Astrocyte of the cerebellum (primary cell): ENCODE measurements at regions not wholly inside any gene's neighbourhood (a gene's known extent, or its start where the extent isn't known, plus 50 kb on each side); places are given as distances from the start of the nearest gene placed in this dataset.

ENCODE experiments used
- DNase-seq: peaks from one replicate; pipeline ENCODE4 v3.0.0-alpha.2; 2011; ENCODE audit warnings: low read depth
- H3K4me3 ChIP-seq: 2 replicates; pipeline ENCODE4 v1.5.1; 2011; ENCODE audit warnings: mild to moderate bottlenecking, low read depth, low read length, moderate library complexity
- CTCF ChIP-seq: IDR thresholded peaks from 2 replicates; pipeline ENCODE4 v1.5.1; 2012; ENCODE audit warnings: low read length, low read depth, moderate library complexity, mild to moderate bottlenecking; ENCODE audit errors: missing control alignments
- in situ Hi-C: cut with HindIII; loops from 2 replicates; pipeline ENCODE4 v1.10.0; 2017; ENCODE audit warnings: low sequenced_read_pairs

DNA sequence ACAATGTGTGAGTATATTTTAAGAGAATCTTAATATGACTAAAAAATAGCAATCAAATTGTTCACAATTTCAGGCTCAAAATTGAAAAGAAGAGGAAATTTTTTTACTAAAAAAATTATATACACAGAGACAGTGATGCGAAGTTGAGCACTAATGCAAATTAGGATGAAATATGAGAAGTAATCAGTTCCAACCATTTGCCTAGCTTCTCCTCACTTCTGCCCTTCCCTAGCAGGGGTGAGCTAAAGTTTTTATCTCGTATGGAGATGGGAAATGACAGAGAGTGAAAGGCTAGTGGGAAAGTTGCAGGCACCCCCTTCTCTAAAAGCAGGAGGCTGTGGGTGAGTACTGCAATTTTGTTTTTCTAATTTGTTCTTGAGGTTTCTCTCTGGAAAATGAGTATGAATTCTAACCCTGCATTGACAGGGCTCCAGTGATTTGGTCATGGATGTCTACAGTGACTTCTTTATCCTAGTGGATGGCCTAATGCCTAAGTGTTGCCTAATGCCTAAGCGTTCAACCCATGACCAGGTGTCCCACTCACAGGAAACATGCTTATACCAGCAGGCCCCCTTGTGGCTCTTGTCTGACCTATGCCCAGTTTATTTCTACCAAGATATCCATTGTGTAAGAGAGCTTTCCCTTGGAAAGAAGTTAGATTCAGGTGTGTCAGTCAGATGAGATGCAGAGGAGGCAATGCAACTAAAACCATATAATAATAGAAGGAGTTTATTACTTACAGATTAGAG, 78.0 kb upstream of the HNMT start:
- no peak for TF ChIP-seq CTCF
- H3K4me3 ChIP-seq = no peak overlapping the region
- no peak for DNase-seq
- in situ Hi-C loops = no loop called here

DNA sequence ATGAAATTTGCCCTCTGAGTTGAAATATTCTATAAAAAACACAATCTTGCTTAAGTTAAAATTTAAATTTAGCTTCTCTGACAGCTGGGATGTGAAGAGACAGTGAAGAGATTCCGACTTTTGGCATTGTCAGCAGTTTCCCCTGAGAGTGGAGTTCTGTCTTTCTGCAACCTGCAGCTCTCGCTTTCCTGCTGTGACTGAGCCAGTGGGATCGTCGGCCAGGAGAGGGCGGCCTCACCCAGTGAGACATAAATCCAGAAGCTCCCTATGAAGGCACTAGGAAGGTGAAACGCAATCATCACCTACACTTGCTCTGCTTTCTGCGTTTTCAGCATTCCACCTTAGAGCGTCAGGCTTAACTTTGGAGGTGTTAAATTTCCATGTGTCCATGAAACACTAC, 75.4 kb upstream of the HNMT start:
- in situ Hi-C loops = no loop called here
- TF ChIP-seq CTCF = peak; percentile 62
- no peak overlapping the region for H3K4me3 ChIP-seq
- no peak for DNase-seq

DNA sequence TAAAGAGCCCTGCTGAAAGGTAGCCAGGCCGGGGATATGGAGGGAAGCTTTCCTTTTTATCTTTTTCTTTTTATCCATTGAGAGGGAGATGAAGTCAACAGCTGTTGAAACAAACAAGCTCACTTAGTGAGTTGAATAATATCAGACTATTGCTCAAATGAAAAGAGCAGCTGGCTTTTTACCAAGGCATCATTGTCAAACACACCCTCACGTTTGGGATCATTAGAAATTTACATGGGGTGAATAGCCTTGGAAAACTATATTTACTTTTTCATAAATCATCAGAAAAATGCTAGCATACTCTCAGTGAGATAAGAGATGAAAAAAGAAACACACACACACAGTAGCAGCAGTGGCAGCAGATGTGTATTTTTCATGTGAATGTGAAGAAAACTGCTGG, 71.5 kb upstream of the HNMT start:
- in situ Hi-C loops = no loop called here
- H3K4me3 ChIP-seq = no peak overlapping the region
- no peak for TF ChIP-seq CTCF
- no peak for DNase-seq

DNA sequence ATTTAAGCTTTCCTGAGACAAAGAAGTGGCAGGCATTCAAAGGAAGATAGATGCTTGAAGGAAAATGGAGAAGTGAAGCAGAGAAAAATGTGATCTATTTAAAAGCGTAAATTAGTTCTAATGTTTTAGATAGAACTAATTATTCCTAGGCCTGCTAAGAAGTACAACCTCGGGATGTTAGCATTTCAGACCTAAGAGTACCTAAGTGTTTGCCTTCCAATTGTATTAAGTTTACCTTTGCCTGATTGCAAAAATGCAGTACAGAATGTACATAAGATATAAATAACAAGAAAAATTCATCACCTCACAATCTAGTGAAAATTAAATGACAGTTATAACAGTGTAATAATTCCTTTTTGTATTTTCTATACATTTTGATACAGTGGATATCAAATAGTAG, 71.1 kb upstream of the HNMT start:
- in situ Hi-C loops = no loop called here
- H3K4me3 ChIP-seq = no peak overlapping the region
- no peak for TF ChIP-seq CTCF
- DNase-seq = no peak

- in situ Hi-C loops = no loop called here
Observed at GRCh38 chr2:137896467-137896866, 67.8 kb upstream of the HNMT start.

DNA sequence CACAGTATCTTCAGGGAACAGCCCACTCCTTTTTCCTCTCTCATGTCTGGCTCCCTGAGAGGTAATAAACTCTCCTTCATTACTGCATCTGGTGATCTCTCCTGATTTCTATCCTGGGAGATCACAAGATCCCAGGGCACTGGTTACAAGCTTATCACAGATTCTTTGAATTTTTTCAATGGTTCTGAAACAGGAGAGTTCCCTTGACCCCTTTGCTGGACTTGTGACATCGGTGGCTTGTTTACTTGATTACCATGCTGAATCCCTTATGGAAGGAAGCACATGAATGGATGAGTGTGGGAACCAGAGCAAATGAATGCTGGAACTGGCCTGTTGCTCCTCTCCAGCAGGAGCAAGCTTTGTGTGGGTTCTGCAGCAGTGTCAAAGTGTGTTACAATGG, 67.2 kb upstream of the HNMT start:
- in situ Hi-C loops = no loop called here
- no peak overlapping the region for H3K4me3 ChIP-seq
- DNase-seq = no peak
- no peak for TF ChIP-seq CTCF

More at GRCh38 chr2:137896467-137896866, 67.8 kb upstream of the HNMT start:
- no peak overlapping the region for H3K4me3 ChIP-seq
- no peak for TF ChIP-seq CTCF
- no peak for DNase-seq
